ENCODE measurements at regions not wholly inside any gene's neighbourhood (a gene's known extent, or its start where the extent isn't known, plus 50 kb on each side); places are given as distances from the start of the nearest gene placed in this dataset.
A peak's percentile ranks its signal among the peaks of the same experiment; 100 is the strongest.

DNA sequence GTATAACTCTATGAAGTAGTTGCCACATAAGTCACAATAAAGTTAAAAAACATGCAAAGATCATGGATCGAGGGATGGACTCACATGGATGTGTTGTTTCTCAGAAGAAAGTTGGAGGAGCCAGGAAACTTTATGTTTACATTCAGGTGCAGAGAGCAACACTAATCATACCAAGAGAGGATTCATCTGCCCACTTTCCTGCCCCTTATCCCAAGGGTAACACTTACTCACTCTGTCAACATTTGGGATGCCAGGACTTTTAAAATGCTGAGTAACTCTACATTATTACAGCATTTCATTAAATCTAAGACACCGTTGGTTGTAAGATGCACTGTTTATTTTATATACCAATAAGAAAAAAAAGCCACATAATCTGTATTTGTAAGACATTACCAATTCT, 170.4 kb downstream of the KCNE4 start:
- H3K27me3 ChIP-seq (ENCODE audit: control insufficient read depth, insufficient read depth, low read length, poor library complexity, severe bottlenecking): no peaks in the 10 kb centered on the region
- no peak overlapping the region for H3K27ac Mint-ChIP-seq
- no peaks in the 10 kb centered on the region for H3K9me3 Mint-ChIP-seq

DNA sequence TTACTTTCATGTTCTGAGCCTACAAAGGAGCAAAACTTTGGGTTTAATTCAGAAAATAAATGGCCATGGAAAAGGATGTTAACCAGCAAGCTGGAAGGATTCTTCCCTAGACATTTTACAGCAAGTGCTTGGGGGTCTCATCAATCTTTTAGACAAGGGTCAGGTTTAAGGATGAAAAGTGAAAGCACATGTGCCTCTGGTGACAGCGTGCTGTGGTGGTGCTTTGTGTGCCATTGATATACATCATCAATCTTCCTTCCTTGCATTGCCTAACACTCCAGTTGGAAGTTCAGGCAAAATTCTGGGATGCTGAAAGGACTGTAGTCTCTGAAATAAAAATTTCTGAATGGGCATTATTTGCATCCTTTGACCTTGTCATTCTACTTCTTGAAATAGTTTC, 171.2 kb downstream of the KCNE4 start:
- Histone ChIP-seq H3K36me3 (ENCODE audit: control insufficient read depth, insufficient read depth, low read length) (no peaks in the 10 kb centered on the region), H3K9me3 (ENCODE audit: control insufficient read depth, low read length) (no peaks in the 10 kb centered on the region), H3K4me3 (ENCODE audit: low read length) (no peak overlapping the region), H3K27me3 (ENCODE audit: control insufficient read depth, insufficient read depth, low read length, poor library complexity, severe bottlenecking) (no peaks in the 10 kb centered on the region), H3K9ac (ENCODE audit: extremely low read depth, low read length, poor library complexity, severe bottlenecking) (no peak overlapping the region), H3K4me1 (ENCODE audit: control insufficient read depth, insufficient read depth, low read length) (peaks cover 6% of the 10 kb centered on the region), H3K27ac (ENCODE audit: low read depth, low read length) (peak overlapping the region; percentile 28)
- no peak for DNase-seq
- no peaks in the 10 kb centered on the region for H3K36me3 Mint-ChIP-seq (ENCODE audit: low read depth)
- TF ChIP-seq, protein P1, sequence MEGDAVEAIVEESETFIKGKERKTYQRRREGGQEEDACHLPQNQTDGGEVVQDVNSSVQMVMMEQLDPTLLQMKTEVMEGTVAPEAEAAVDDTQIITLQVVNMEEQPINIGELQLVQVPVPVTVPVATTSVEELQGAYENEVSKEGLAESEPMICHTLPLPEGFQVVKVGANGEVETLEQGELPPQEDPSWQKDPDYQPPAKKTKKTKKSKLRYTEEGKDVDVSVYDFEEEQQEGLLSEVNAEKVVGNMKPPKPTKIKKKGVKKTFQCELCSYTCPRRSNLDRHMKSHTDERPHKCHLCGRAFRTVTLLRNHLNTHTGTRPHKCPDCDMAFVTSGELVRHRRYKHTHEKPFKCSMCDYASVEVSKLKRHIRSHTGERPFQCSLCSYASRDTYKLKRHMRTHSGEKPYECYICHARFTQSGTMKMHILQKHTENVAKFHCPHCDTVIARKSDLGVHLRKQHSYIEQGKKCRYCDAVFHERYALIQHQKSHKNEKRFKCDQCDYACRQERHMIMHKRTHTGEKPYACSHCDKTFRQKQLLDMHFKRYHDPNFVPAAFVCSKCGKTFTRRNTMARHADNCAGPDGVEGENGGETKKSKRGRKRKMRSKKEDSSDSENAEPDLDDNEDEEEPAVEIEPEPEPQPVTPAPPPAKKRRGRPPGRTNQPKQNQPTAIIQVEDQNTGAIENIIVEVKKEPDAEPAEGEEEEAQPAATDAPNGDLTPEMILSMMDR (conservative IDR thresholded peaks at IDR 0.05): no peak
- 50 to 100% methylated on average over 1 of the region's 1 CpG for WGBS, 2 experiments (ENCODE audit: insufficient coverage in 1 of 2, insufficient read length in 1 of 2)
- H3K27ac Mint-ChIP-seq: no peak overlapping the region
- peaks cover 24% of the 10 kb centered on the region for H3K4me1 Mint-ChIP-seq
- H3K4me3 Mint-ChIP-seq: no peak overlapping the region
- peaks cover 2% of the 10 kb centered on the region for H3K27me3 Mint-ChIP-seq (ENCODE audit: insufficient read depth)
- no peaks in the 10 kb centered on the region for H3K9me3 Mint-ChIP-seq

More for the DNA sequence above, 170.4 kb downstream of the KCNE4 start:
- Histone ChIP-seq H3K4me3 (ENCODE audit: low read length) (no peak overlapping the region), H3K4me1 (ENCODE audit: control insufficient read depth, insufficient read depth, low read length) (peaks cover 6% of the 10 kb centered on the region), H3K27ac (ENCODE audit: low read depth, low read length) (no peak overlapping the region), H3K36me3 (ENCODE audit: control insufficient read depth, insufficient read depth, low read length) (no peaks in the 10 kb centered on the region), H3K9ac (ENCODE audit: extremely low read depth, low read length, poor library complexity, severe bottlenecking) (no peak overlapping the region), H3K9me3 (ENCODE audit: control insufficient read depth, low read length) (no peaks in the 10 kb centered on the region)
- TF ChIP-seq, protein P1 (conservative IDR thresholded peaks at IDR 0.05): no peak
- no peak for DNase-seq
- Mint-ChIP-seq H3K36me3 (ENCODE audit: low read depth) (no peaks in the 10 kb centered on the region), H3K27me3 (ENCODE audit: insufficient read depth) (peaks cover 4% of the 10 kb centered on the region), H3K4me3 (no peak overlapping the region), H3K4me1 (peaks cover 20% of the 10 kb centered on the region)
- WGBS, 2 experiments (ENCODE audit: insufficient coverage in 1 of 2, insufficient read length in 1 of 2): 100% methylated on average over 1 to 2 of the region's 2 CpGs

DNA sequence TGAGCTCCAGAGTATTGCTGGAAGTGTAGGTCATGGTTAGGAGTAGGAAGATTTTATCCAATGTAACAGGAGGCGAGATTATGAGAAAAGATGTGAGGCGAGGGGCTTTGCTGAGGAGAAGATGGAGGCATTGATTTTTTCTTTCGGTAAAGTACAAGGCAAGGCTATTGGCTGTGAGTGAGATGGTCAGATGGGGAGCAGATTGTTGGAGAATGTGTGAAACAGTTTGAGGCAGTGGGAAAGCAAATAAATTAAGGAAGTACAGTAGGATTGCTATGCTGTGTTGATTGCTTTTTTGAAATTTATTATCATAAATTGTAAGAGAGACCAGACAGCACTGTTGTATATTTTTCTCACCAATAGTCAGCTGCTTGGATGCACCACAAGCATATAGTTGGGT, 173.3 kb downstream of the KCNE4 start:
- peaks cover 3% of the 10 kb centered on the region for H3K27me3 Mint-ChIP-seq (ENCODE audit: insufficient read depth)
- WGBS, 2 experiments (ENCODE audit: insufficient coverage in 1 of 2, insufficient read length in 1 of 2): 95 to 97% methylated on average over 3 of the region's 3 CpGs
- H3K9me3 Mint-ChIP-seq: no peaks in the 10 kb centered on the region
- H3K4me1 Mint-ChIP-seq: peaks cover 20% of the 10 kb centered on the region
- H3K4me3 Mint-ChIP-seq: no peak overlapping the region
- Histone ChIP-seq H3K36me3 (ENCODE audit: control insufficient read depth, insufficient read depth, low read length) (no peaks in the 10 kb centered on the region), H3K9ac (ENCODE audit: extremely low read depth, low read length, poor library complexity, severe bottlenecking) (no peak overlapping the region), H3K4me3 (ENCODE audit: low read length) (no peak overlapping the region), H3K9me3 (ENCODE audit: control insufficient read depth, low read length) (no peaks in the 10 kb centered on the region), H3K27me3 (ENCODE audit: control insufficient read depth, insufficient read depth, low read length, poor library complexity, severe bottlenecking) (peaks cover 7% of the 10 kb centered on the region), H3K27ac (ENCODE audit: low read depth, low read length) (no peak overlapping the region), H3K4me1 (ENCODE audit: control insufficient read depth, insufficient read depth, low read length) (peaks cover 6% of the 10 kb centered on the region)
- H3K27ac Mint-ChIP-seq: no peak overlapping the region
- TF ChIP-seq, protein P1 (conservative IDR thresholded peaks at IDR 0.05): no peak
- no peak for DNase-seq
- H3K36me3 Mint-ChIP-seq (ENCODE audit: low read depth): no peaks in the 10 kb centered on the region
